ENCODE measurements at regions not wholly inside any gene's neighbourhood (a gene's known extent, or its start where the extent isn't known, plus 50 kb on each side); places are given as distances from the start of the nearest gene placed in this dataset.

GRCh38 chr11:106236295-106236694 is 158.8 kb downstream of the AASDHPPT start:
- no peak for TF ChIP-seq GATA2 (IDR thresholded peaks at IDR 0.05; ENCODE audit: low read depth, low read length)
- no peak for TF ChIP-seq GATA3 (IDR thresholded peaks at IDR 0.05; ENCODE audit: low read depth, low read length)

- TF ChIP-seq GATA2 (IDR thresholded peaks at IDR 0.05; ENCODE audit: low read depth, low read length) (no peak), GATA3 (IDR thresholded peaks at IDR 0.05; ENCODE audit: low read depth, low read length) (no peak)
These were observed 161.4 kb downstream of the AASDHPPT start for GRCh38 chr11:106238704-106239360.

DNA sequence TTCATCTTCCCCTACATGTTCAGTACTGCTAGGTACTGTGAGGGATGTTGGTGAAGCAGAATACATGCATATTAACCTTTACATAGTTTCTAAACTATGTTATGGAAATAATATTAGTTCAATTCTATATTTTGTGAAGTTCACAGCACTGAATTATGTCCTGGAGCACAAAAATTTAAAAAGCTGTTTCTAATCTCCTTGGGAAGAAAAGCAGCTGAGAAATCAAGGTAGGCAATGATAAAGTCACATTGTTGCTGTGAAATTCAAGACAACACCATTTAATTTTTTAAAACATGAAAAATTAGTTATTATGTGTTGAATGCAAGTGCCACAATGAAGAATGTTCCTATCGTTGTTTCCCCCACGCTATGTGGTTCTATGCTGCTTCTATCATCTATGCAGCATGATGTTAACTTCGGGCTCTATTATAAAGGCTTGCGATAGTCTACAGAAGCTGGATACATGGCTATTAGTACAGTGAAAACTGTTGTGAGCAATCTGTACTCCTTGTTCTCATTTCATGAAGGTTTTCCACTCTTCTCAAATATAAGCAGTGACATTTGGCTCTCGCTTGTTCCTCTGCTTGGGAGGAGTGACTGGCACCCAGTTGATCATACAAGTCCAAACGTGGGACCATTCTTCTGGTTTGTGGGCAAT is 164.3 kb downstream of the AASDHPPT start:
- TF ChIP-seq GATA3 (IDR thresholded peaks at IDR 0.05; ENCODE audit: low read depth, low read length): no peak
- no peak for TF ChIP-seq GATA2 (IDR thresholded peaks at IDR 0.05; ENCODE audit: low read depth, low read length)

DNA sequence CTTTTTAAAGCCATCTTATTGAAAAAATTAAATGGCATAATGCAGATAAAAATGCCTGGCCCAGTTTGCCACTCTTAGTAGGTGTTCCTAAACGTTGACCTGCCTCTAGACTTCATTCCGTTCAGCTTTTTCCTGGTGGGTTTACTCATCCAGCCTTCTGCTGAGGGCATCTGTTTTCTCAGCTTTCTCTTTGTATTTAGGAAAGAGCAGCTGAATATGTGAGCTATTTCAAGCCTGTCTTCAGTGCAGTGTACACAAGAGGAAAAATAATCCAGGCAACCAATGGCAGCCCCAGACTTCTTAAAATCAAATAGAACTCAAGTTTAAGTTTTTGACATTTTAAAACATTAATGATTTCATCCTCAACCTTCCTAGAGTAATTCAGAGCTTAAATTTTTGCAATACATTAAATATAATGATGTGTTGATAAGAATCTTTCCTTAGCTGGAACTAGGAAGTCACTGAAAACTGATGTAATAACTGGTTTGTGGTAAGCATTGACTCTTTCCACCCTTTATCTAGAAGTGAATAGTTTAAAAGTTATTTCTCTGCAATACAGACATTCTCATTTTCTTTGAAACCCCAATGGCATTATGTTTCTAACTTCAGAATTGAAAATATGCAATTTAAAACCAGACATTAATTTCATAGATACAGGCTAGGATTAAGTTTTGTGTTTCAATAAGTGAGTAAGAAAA is 165.4 kb downstream of the AASDHPPT start:
- no peak for TF ChIP-seq GATA3 (IDR thresholded peaks at IDR 0.05; ENCODE audit: low read depth, low read length)
- TF ChIP-seq GATA2 (IDR thresholded peaks at IDR 0.05; ENCODE audit: low read depth, low read length): no peak

DNA sequence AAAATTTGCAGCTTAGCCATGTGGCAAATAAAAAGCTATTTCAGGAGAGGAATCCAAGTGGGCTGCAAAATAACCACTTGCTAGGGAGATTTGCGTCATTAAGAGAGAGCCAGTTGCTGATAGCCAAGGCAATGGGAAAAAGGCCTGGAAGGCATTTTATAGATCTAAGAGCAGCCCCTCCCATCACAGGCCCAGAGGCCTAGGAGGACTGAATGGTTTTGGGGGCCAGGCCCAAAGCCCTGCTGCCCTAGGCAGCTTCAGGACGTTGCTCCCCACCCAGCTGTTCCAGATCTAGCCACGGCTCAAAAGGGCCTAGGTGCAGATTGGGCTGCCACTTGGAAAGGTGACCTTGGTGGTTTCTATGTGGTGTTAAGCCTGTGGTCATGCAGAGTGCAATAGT is 169.0 kb downstream of the AASDHPPT start:
- TF ChIP-seq GATA2 (IDR thresholded peaks at IDR 0.05; ENCODE audit: low read depth, low read length) (no peak), GATA3 (IDR thresholded peaks at IDR 0.05; ENCODE audit: low read depth, low read length) (no peak)

DNA sequence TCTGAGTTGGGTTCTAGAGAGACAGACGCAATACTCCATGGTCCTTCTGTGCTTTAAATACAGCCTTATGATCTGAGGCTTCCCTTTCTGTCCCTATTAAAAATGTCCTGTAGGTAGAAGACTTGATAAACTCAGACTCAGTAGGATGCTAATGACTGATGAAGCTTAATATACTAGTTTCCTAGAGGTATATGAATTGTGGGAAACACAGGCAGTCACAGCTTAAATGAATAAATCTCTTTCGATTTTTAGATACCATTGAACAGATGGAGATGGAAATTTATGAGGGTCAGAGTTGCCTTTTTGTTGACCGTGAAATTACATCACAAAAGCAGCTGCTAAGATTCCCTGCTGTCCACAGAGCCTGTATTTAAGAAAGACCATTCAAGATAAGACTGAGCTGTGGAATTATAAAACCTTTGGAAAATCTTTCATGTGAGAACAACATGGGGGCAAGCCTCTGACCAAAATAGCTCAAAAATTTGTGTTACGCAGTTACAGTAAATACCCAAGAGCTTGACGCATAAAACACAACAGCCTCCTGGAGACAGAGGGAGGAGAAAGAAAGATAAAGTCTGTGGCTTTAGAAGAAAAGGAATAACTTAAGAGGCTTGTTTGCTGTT is 172.3 kb downstream of the AASDHPPT start:
- TF ChIP-seq GATA3 (IDR thresholded peaks at IDR 0.05; ENCODE audit: low read depth, low read length): no peak
- TF ChIP-seq GATA2 (IDR thresholded peaks at IDR 0.05; ENCODE audit: low read depth, low read length): no peak

GRCh38 chr11:106262852-106263251 is 185.4 kb downstream of the AASDHPPT start:
- TF ChIP-seq GATA2 (IDR thresholded peaks at IDR 0.05; ENCODE audit: low read depth, low read length) (no peak), GATA3 (IDR thresholded peaks at IDR 0.05; ENCODE audit: low read depth, low read length) (no peak)

DNA sequence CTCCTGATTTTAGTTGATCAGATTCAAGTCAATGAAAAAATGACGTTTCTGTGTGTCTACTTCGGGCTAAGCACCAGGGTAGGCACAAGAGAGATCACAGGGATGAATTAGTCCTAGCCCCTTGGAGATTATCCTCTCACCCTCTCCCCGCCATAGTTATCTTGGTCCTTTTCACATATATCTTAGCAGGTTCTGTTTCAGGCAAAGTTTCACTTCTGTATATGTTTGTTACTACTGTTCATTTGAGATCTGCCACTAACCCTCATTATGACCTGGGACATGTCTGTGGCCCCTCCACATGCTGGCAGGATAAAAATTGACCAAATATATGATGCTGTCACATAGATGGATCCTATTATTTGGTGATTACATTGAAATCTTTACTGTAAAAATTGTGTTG is 186.1 kb downstream of the AASDHPPT start:
- TF ChIP-seq GATA2 (IDR thresholded peaks at IDR 0.05; ENCODE audit: low read depth, low read length): no peak
- TF ChIP-seq GATA3 (IDR thresholded peaks at IDR 0.05; ENCODE audit: low read depth, low read length): no peak

DNA sequence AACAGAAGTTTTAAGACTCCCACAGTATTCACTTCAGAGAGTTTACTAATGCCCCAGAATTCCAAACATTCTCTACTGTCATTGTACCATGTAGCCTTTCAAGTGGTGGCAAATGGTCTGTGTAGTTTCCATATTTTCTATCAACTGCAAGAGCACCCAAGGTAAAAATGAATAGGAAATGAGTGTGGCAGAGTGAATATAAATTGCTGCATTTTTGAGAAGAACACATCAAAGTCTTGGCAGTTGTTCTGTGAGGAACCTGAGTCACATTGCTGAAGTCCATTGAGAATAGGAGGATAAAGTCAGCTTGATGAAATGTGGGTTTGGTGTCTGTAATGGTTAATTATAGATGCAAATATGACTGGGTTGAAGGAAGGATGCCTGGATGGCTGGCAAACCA is 193.6 kb downstream of the AASDHPPT start:
- TF ChIP-seq GATA2 (IDR thresholded peaks at IDR 0.05; ENCODE audit: low read depth, low read length): no peak
- no peak for TF ChIP-seq GATA3 (IDR thresholded peaks at IDR 0.05; ENCODE audit: low read depth, low read length)

- TF ChIP-seq GATA2 (IDR thresholded peaks at IDR 0.05; ENCODE audit: low read depth, low read length) (no peak), GATA3 (IDR thresholded peaks at IDR 0.05; ENCODE audit: low read depth, low read length) (no peak)
These were observed 194.2 kb downstream of the AASDHPPT start for GRCh38 chr11:106271686-106272085.

DNA sequence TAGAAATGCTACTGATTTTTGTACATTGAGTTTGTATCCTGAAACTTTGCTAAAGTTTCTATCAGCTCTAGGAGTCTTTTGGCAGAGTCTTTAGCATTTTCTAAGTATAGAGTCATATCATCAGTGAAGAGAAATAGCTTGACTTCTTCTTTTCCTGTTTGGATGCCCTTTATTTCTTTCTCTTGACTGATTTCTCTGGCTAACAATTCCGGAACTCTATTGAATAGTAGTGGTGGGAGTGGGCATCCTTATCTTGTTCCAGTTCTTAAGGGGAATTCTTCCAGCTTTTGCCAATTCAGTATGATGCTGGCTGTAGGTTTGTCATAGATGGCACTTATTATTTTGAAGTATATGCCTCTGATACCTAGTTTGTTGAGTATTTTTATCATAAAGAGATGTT is 197.7 kb downstream of the AASDHPPT start:
- TF ChIP-seq GATA3 (IDR thresholded peaks at IDR 0.05; ENCODE audit: low read depth, low read length) (no peak), GATA2 (IDR thresholded peaks at IDR 0.05; ENCODE audit: low read depth, low read length) (no peak)

- TF ChIP-seq GATA2 (IDR thresholded peaks at IDR 0.05; ENCODE audit: low read depth, low read length) (no peak), GATA3 (IDR thresholded peaks at IDR 0.05; ENCODE audit: low read depth, low read length) (no peak)
These were observed 198.7 kb downstream of the AASDHPPT start for GRCh38 chr11:106276126-106276525.

- TF ChIP-seq GATA2 (IDR thresholded peaks at IDR 0.05; ENCODE audit: low read depth, low read length) (no peak), GATA3 (IDR thresholded peaks at IDR 0.05; ENCODE audit: low read depth, low read length) (no peak)
These were observed 199.5 kb downstream of the AASDHPPT start for GRCh38 chr11:106276859-106277436.

DNA sequence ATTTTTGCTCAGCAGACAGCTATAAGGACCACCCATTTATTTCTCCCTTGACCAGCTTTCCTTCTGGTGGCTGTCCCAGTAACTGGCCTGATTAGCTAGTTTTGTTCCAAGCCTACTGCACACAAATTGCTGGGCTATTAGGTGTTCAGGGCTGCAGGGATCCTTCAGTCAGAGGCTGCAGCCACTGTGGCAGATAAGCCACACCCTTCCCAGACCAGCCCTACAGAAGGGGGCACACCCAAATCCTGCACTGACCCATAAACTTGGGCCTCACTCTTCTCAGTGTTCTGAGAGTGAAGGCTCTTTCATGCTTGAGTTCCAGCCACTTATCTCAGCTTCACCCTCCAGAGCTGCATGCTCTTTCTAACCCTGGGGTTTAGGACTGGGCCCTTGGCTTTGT is 200.0 kb downstream of the AASDHPPT start:
- TF ChIP-seq GATA2 (IDR thresholded peaks at IDR 0.05; ENCODE audit: low read depth, low read length): no peak
- no peak for TF ChIP-seq GATA3 (IDR thresholded peaks at IDR 0.05; ENCODE audit: low read depth, low read length)
